GM19239 (cell line): ENCODE measurements at regions not wholly inside any gene's neighbourhood (a gene's known extent, or its start where the extent isn't known, plus 50 kb on each side); places are given as distances from the start of the nearest gene placed in this dataset.

Experiments
- DNase-seq: peaks from one replicate; pipeline ENCODE4 v3.0.0; 2011; ENCODE audit warnings: low spot score; ENCODE audit not compliant: insufficient read length
- FAIRE-seq: peaks from 2 replicates; lab custom pipeline; 2011; peaks lifted over from hg19 to GRCh38; lab: Jason Lieb, UNC

DNA sequence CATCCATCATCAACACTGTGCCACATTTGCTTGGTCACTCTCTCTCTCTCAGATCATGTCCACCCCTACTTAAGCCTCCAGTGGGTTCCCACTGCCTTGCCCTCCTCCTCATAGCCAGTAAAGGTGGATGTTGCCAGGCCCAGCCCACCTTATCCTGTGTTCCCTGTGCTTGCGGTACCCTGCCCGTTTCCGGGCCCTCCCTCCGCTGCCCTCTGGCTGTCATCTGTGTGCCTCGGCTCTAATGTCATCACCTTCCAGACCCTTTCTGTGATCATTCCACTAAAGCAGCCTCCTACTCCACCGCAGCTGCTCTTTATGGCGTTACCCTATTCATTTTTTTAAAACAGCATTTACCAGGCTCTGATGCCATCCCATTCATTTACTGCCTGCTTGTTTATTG, 305.7 kb upstream of the SKOR2 start:
- no peak for FAIRE-seq
- no peak for DNase-seq

DNA sequence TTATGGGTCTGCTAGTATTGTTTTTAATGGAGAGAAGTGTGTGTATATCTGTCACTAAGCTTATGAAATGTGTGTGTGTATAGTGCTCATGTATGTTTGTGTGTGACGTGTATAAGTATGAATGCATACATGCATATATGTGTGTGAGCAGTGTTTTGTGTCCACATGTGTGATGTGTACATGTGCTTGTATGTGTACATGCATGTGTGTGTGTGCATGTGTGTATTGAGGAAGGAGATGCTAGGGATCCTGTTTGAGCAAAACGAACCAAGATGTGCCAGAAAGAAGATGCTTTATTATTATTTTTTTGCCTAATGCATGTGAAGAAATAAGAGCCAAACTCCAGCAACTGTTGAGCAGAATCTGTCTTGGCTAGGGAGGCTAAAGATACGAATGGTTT, 301.3 kb upstream of the SKOR2 start:
- no peak for FAIRE-seq
- no peak for DNase-seq

- no peak for FAIRE-seq
These were observed 299.2 kb upstream of the SKOR2 start for GRCh38 chr18:47550611-47551010.

DNA sequence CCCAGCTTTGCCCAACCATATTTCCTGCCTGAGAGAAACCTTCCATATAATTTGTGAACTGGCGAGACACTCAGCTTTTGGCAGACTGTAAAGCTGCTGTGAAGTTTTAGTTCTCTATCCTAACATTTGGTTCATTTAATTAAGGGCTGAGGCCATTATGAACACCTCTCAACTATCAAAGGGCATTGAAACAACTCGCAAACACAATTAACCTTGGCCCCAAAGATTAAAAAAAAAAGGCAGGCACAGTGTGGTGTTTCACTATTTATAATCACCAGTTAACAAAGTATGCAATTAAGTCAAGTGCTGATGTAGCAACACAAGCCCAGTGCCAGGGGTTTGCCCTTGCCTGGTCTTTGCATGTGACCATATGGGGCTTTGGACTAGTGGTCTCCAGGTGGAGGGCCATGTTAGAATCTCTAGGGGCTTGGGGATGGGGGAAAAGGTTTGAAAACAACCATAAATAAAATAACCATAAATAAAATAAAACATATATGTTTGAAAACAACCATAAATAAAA, 297.6 kb upstream of the SKOR2 start:
- DNase-seq (no peak), FAIRE-seq (no peak)

More at GRCh38 chr18:47550611-47551010, 299.2 kb upstream of the SKOR2 start:
- DNase-seq: no peak

- FAIRE-seq (no peak), DNase-seq (no peak)
These were observed 296.2 kb upstream of the SKOR2 start for GRCh38 chr18:47547539-47548202.

- DNase-seq (no peak), FAIRE-seq (no peak)
These were observed 294.2 kb upstream of the SKOR2 start for GRCh38 chr18:47545613-47546012.

- FAIRE-seq (no peak), DNase-seq (no peak)
These were observed 291.6 kb upstream of the SKOR2 start for GRCh38 chr18:47543080-47543479.

- no peak for FAIRE-seq
- DNase-seq: no peak
These were observed 291.1 kb upstream of the SKOR2 start for GRCh38 chr18:47542551-47542950.

- FAIRE-seq (no peak), DNase-seq (no peak)
These were observed 280.3 kb upstream of the SKOR2 start for GRCh38 chr18:47531717-47532116.

- no peak for DNase-seq
- FAIRE-seq: no peak
These were observed 279.2 kb upstream of the SKOR2 start for GRCh38 chr18:47530695-47531094.

DNA sequence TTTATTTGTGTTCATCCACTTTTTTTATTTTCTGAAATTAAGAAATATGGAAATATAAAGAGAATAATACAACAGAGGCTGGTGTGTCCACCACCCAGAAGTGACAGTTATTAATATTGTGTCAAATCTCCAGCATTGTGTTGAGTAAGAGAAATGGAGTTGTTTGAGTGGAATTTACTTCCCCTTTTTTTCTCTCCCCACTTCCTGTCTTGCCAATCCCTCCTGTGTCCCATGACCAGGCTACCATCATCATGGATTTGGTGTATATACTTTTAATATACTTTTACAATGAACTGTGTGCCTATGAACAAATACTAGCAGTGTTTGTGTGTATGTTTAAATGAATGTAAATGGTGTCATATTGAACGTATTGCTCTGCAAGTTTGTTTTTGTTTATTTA, 276.9 kb upstream of the SKOR2 start:
- DNase-seq (no peak), FAIRE-seq (no peak)

GRCh38 chr18:47526147-47526546, 274.7 kb upstream of the SKOR2 start:
- FAIRE-seq (no peak), DNase-seq (no peak)

GRCh38 chr18:47522359-47522758, 270.9 kb upstream of the SKOR2 start:
- DNase-seq (no peak), FAIRE-seq (no peak)

- DNase-seq: no peak
- FAIRE-seq: no peak
These were observed 268.8 kb upstream of the SKOR2 start for GRCh38 chr18:47520263-47520662.

DNA sequence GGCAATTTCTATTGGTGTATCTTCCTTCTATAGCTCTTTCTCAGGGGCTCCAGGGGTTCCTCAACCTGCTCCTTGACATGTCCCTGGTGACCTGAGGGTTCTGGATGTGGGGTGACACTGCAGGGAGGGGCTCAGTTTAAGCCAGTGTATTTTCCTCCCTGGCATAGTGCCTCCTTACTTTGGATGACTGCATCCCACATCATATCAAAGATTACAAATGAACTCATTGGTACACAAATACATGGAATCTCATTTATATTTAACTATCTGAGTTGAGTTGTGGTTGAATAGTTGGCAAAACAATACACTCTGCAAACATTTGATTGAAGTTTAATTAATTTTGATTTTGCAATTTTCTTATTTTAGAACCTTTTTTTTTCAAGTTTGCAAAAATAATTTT, 268.2 kb upstream of the SKOR2 start:
- FAIRE-seq: no peak
- no peak for DNase-seq

DNA sequence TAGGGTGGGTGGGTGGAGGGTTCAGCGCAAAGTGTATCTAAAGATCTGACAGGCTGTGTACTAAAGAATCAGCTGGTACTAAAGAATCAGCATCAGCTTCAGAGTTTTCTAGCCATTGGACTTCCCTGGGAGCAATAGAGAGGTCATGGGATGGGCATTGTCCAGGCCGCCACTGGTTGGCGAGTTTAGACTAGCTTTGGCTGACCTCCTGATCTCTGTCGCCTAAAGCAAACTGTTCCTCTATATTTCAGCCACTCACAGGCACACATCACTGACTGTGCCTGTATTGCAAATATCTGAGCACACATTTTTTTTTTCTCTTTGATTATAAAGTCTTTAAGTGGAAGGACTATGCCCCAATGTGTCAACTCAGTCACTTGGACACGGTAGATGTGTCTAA, 267.8 kb upstream of the SKOR2 start:
- no peak for DNase-seq
- no peak for FAIRE-seq

DNA sequence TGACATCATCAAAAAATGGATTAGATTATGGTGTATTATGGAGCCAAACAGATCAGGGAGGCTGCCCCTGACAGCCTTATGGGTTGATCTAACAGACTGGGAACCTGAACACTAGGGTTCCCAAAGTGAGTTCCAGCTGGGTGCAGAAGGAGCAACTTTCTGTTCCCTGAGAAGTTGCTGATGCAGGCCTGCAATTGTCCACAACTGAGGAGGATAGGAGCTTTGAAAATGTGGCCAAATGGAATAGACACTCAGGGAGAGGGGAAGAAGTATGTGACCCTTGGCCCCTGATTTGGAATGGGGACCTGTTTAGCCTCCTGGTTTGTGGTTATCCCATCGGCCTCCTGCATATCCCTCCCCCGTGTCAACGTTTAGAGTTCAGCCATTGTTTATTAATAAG, 262.2 kb upstream of the SKOR2 start:
- DNase-seq: no peak
- FAIRE-seq: no peak

DNA sequence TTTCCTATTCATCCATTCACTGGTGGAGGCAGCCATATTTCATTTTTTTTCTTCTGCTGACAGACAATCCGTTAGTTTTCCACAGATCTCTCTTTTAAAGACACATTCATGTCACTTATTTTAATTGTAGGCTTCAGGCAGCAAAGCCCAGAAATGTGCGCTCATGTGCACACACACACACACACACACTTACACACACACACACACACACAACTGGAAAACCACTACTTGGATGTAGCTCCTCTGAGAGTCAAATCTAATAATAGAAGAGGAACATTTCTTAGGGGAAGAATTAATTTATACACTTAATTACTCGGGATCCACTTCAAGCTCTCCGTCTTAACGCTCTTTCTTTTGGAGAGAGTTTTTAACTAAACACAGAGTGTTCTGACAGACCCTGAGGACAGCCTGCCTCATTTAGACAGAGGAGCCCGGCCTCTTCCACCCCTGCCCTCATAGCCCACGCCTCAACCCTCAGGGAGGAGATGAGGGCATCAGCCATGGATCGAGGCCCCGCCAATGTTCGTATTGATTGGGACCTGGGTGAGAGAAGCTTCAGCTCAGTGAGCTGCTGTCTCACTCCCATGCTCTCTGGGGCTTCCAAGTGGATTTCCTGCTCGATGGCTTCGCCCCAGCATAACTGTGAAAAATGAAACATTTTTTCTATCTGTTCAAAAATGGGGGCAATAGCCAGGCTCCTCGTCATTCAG, 261.4 kb upstream of the SKOR2 start:
- FAIRE-seq: no peak
- no peak for DNase-seq

DNA sequence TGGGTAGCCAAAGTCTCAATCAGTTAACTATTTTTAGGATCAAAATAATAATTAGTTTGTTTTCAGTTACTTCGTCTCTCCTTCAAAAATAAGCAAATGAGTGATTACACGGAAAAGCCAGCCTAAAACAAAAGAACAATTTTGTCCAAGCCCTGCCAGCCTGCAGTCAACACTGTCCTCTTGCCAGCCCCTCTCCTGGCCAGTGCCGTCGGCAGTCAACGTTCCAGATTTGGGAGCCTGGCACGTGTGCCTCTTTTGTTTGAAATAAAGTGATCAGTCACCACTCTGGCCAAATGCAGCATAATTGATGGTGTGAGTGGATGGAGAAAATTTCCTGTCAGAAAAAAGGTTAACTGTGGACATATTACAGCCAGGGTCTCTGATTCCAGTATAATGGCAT, 260.6 kb upstream of the SKOR2 start:
- FAIRE-seq: no peak

GRCh38 chr18:47510831-47511230, 259.4 kb upstream of the SKOR2 start:
- DNase-seq (no peak), FAIRE-seq (no peak)

More for the DNA sequence above, 260.6 kb upstream of the SKOR2 start:
- no peak for DNase-seq

DNA sequence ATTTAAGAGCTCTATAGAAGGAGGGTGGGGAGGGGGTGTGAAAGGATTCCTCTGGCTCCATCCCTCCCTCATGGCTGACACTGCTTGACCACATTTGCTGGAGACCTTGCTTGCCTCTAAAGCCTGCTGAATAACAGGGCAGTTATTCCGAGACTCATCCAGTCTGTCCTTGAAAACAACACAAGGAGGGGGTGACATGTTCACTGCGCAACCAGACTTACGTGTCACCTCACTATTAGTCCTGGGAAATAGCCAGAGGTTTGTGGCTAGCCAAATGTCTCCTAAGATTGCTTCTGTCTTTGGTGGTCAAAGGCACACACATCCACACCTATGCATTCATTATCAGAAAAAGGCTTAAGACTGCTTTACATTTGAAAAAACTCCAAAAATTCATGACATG, 256.2 kb upstream of the SKOR2 start:
- DNase-seq (no peak), FAIRE-seq (no peak)

- FAIRE-seq (no peak), DNase-seq (no peak)
These were observed 255.4 kb upstream of the SKOR2 start for GRCh38 chr18:47506897-47507296.
